Mammary epithelial cell (primary cell): ENCODE measurements at regions not wholly inside any gene's neighbourhood (a gene's known extent, or its start where the extent isn't known, plus 50 kb on each side); places are given as distances from the start of the nearest gene placed in this dataset.

ENCODE experiments used
- CTCF ChIP-seq, 2 donors: IDR thresholded peaks in 1 of 2; conservative IDR thresholded peaks in 1 of 2; 2 replicates each; pipeline ENCODE4 v1.5.1; 2011 to 2012; ENCODE audit warnings: inconsistent platforms in 2 of 2, low read length in 2 of 2, mild to moderate bottlenecking in 2 of 2, control low read depth in 1 of 2, low read depth in 1 of 2; ENCODE audit not compliant: insufficient read depth in 1 of 2; ENCODE audit errors: extremely low read depth in 1 of 2
- EZH2 ChIP-seq: IDR thresholded peaks from 2 replicates; pipeline ENCODE4 v1.6.1; 2012; ENCODE audit warnings: low read length, inconsistent platforms, borderline replicate concordance

GRCh38 chr9:87269296-87270176 is 228.1 kb upstream of the DAPK1 start:
- TF ChIP-seq CTCF (conservative IDR thresholded peaks at IDR 0.05 in 1 of 2, IDR thresholded peaks at IDR 0.05 in 1 of 2; ENCODE audit: extremely low read depth in 1 of 2, insufficient read depth in 1 of 2, low read depth in 1 of 2, low read length in 2 of 2), result no peak
- TF ChIP-seq EZH2, result no peak
